ENCODE measurements at regions not wholly inside any gene's neighbourhood (a gene's known extent, or its start where the extent isn't known, plus 50 kb on each side); places are given as distances from the start of the nearest gene placed in this dataset.

DNA sequence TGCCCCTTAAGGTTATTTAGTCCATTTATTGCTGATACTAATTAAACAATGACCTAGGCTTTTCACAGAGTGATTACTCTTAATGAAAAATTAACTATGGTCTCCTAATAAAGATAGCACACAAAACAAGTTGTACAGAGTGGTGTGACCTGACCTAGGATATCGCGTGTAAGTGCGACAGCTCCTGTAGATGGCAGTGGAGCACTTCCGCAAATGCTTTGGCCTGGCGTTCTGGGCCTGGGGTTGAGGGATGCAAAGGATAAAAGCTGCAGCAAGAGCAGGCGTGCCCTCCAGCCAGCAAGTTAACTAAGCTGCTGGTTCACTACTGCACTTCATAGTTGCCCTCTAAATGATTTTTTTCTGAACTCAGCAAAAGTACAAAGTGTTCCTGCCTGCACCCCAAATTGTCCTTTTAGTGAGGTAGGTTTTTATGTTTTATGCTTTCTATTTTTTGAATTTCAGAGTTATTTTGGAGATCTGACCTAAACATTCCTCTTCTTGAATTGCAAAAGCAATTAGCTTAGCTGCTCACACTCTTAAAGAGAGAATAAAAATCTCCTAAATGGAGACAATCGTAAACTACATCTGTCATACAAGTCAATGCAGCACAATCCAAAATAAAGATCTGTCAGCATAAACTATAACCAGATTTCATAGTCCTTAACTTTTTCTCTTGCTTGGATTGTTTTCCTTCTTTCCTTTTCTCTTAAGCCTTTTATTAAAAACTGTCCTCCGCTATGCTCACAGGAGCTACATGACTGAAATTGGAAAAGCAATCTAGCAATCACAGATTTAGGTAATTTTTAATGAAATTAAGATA is 379.6 kb downstream of the LRIG3 start (continued):
- TF ChIP-seq, protein P1, sequence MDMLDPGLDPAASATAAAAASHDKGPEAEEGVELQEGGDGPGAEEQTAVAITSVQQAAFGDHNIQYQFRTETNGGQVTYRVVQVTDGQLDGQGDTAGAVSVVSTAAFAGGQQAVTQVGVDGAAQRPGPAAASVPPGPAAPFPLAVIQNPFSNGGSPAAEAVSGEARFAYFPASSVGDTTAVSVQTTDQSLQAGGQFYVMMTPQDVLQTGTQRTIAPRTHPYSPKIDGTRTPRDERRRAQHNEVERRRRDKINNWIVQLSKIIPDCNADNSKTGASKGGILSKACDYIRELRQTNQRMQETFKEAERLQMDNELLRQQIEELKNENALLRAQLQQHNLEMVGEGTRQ (IDR thresholded peaks at IDR 0.05; ENCODE audit: low read depth, low read length) = no peak

DNA sequence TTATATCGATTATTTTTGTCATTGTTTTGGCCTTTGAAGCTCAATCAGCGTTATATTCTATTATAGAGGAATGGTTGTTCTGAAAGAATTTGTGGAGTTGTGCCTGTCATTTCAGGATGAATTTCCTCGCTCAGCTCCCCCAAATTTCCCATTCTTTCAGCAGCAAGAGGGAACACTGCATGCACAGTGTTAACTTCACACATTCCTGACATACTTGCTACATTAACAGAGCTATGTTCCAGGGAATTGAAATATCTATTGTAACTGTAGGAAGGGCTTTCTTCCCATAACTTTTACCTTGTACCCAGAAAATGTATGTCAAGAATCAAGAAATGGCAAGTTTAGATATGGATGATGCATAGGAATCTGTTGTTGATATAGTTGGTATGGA is 379.0 kb downstream of the LRIG3 start:
- intact Hi-C loops (cut with micrococcal nuclease) (loop anchor here (2.0 to 10.0 kb wide), 4 partner anchors 224 to 834 kb away; no protein-coding TSS in a partner anchor), in situ Hi-C loops (cut with MboI; ENCODE audit: low sequenced_read_pairs) (loop anchor here (5.0 to 10.0 kb wide), 2 partner anchors 344 to 551 kb away; no protein-coding TSS in a partner anchor), dilution Hi-C loops (cut with HindIII; ENCODE audit: low sequenced_read_pairs, unreplicated experiment) (no loop called here)
- POLR2A ChIA-PET (ENCODE audit: unreplicated experiment) = no interaction called here
- H4K5ac ChIP-seq (ENCODE audit: low read depth, low read length) = peak overlapping the region; percentile 49
- H4K8ac ChIP-seq (ENCODE audit: low read depth in 2 of 2, low read length in 2 of 2) = peak overlapping the region; percentile 29 to 46; a peak in 2 of 4 replicates
- CTCF ChIA-PET = interaction anchor here (0.7 to 3.4 kb wide), 19 partner anchors 10 to 623 kb away, joined by 3 to 30 read pairs (median 4); partner anchors contain the start of gene LRIG3
- no peaks in the 10 kb centered on the region for H3K36me3 ChIP-seq (ENCODE audit: control insufficient read depth, insufficient read depth, low read length)
- BruUV-seq (replicated peaks) = no TSS peak
- H3K56ac ChIP-seq (ENCODE audit: extremely low read depth, insufficient read depth, low read length) = no peak overlapping the region
- peak overlapping the region; percentile 50 for H2BK20ac ChIP-seq (ENCODE audit: low read depth, low read length)
- peak overlapping the region; percentile 74; the same call in 1 of the 2 replicates for H2AK5ac ChIP-seq (ENCODE audit: low read depth, low read length)
- 0 out of 2 replicates have a peak, but pooled peaks cover 4% of the 10 kb centered on the region for H3K9me1 ChIP-seq (ENCODE audit: insufficient read depth, low read length)
- no peaks in the 10 kb centered on the region for H4K20me1 ChIP-seq (ENCODE audit: insufficient read depth, low read length)
- H3K9ac ChIP-seq (ENCODE audit: low read depth, low read length) = no peak overlapping the region
- peak overlapping the region; percentile 63 for H2BK5ac ChIP-seq (ENCODE audit: low read depth, low read length, poor library complexity, severe bottlenecking)
- no peak for ATAC-seq (ENCODE audit: low read depth)
- peak overlapping the region; percentile 60 for H3K4ac ChIP-seq (ENCODE audit: low read depth, low read length)
- H2AK9ac ChIP-seq (replicated peaks; ENCODE audit: low read depth, low read length, poor library complexity) = no peak overlapping the region
- H3K4me2 ChIP-seq (ENCODE audit: low read depth, low read length) = peak overlapping the region; percentile 1; the same call in 1 of the 2 replicates
- WGBS, 2 experiments (ENCODE audit: extremely low coverage in 2 of 2, insufficient read length in 1 of 2) = no CpG with 5 or more reads among the region's 3 CpGs
- H3K4me1 ChIP-seq (ENCODE audit: control insufficient read depth, insufficient read depth, low read length) = peaks cover 7% of the 10 kb centered on the region
- H2BK120ac ChIP-seq (ENCODE audit: low read depth, low read length) = peak overlapping the region; percentile 66
- no peak overlapping the region; the same call in 1 of the 2 replicates for H3K14ac ChIP-seq (replicated peaks; ENCODE audit: low read depth, low read length)
- no peak overlapping the region for H3K23ac ChIP-seq (ENCODE audit: low read depth, low read length)
- DNase-seq = peak; percentile 10
- no peaks in the 10 kb centered on the region for H3K27me3 ChIP-seq (ENCODE audit: control insufficient read depth, insufficient read depth, low read length)
- no peaks in the 10 kb centered on the region for H3K9me3 ChIP-seq (ENCODE audit: control insufficient read depth, insufficient read depth, low read length)
- no peak overlapping the region for H3K4me3 ChIP-seq (ENCODE audit: insufficient read depth, low read depth, low read length)
- peak overlapping the region; percentile 16; the same call in 1 of the 2 replicates for H3K27ac ChIP-seq (ENCODE audit: insufficient read depth, low read length)
- H4K91ac ChIP-seq (ENCODE audit: insufficient read depth, low read depth, low read length) = peak overlapping the region; percentile 4; the same call in 1 of the 2 replicates
- H2BK15ac ChIP-seq (ENCODE audit: low read depth, low read length) = no peak overlapping the region
- no peaks in the 10 kb centered on the region for H3K79me1 ChIP-seq (ENCODE audit: low read depth in 1 of 2, low read length in 2 of 2)
- peak overlapping the region; percentile 55 for H3K18ac ChIP-seq (ENCODE audit: low read depth, low read length)
- H2AFZ ChIP-seq (replicated peaks; ENCODE audit: low read length, poor library complexity) = no peak overlapping the region
- TF ChIP-seq SMC3 (IDR thresholded peaks at IDR 0.05; ENCODE audit: low read depth, low read length) = no peak
- no peak for TF ChIP-seq RCOR1 (IDR thresholded peaks at IDR 0.05; ENCODE audit: insufficient replicate concordance, low read length)
- TF ChIP-seq POLR2A (IDR thresholded peaks at IDR 0.05; ENCODE audit: low read depth, low read length) = no peak
- no peak for TF ChIP-seq RAD21 (IDR thresholded peaks at IDR 0.05; ENCODE audit: low read length)
- no peak for TF ChIP-seq BHLHE40 (IDR thresholded peaks at IDR 0.05; ENCODE audit: low read depth, low read length)
- no peak for TF ChIP-seq MAFK (IDR thresholded peaks at IDR 0.05; ENCODE audit: low read depth, low read length)
- TF ChIP-seq CEBPB (IDR thresholded peaks at IDR 0.05; ENCODE audit: low read depth, low read length) = no peak
- no peak for TF ChIP-seq MAZ (IDR thresholded peaks at IDR 0.05; ENCODE audit: borderline replicate concordance, low read depth, low read length)
- no peak for TF ChIP-seq NFE2L2 (IDR thresholded peaks at IDR 0.05; ENCODE audit: low read depth, low read length)
- TF ChIP-seq, protein P1 (IDR thresholded peaks at IDR 0.05; ENCODE audit: low read depth, low read length) = no peak
- TF ChIP-seq, protein P2, sequence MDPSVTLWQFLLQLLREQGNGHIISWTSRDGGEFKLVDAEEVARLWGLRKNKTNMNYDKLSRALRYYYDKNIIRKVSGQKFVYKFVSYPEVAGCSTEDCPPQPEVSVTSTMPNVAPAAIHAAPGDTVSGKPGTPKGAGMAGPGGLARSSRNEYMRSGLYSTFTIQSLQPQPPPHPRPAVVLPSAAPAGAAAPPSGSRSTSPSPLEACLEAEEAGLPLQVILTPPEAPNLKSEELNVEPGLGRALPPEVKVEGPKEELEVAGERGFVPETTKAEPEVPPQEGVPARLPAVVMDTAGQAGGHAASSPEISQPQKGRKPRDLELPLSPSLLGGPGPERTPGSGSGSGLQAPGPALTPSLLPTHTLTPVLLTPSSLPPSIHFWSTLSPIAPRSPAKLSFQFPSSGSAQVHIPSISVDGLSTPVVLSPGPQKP (IDR thresholded peaks at IDR 0.05; ENCODE audit: borderline replicate concordance, low read depth, low read length) = no peak
